CD4-positive, alpha-beta T cell (primary cell): ENCODE measurements at regions not wholly inside any gene's neighbourhood (a gene's known extent, or its start where the extent isn't known, plus 50 kb on each side); places are given as distances from the start of the nearest gene placed in this dataset.

ENCODE experiments used
- ATAC-seq: fragments of 200-7000 bp; cut with Tn5 transposase; one replicate; pipeline ENCODE4 v1.10.0; 2022; ENCODE audit warnings: mild to moderate bottlenecking; ENCODE audit not compliant: poor library complexity
- CTCF ChIA-PET: fragments of 350-600 bp; sonication (Branson Sonifier 250); formaldehyde crosslinking; loops from one replicate; lab custom pipeline; 2021; ENCODE audit warnings: antibody characterized with exemption, inconsistent platforms; lab: Charles Lee
- POLR2A ChIA-PET: fragments of 350-600 bp; sonication (Branson Sonifier 250); formaldehyde crosslinking; loops from one replicate; lab custom pipeline; 2021; ENCODE audit warnings: antibody characterized with exemption, inconsistent platforms; lab: Charles Lee
- DNase-seq, 14 experiments: peaks; one replicate each; pipeline ENCODE4 v3.0.0-alpha.2; 2013 to 2020; ENCODE audit warnings: mixed read lengths in 2 of 14
- H3K27ac ChIP-seq, 2 donors: one replicate each; pipeline versions ENCODE4 v1.5.1 to v1.7.0; 2013; ENCODE audit warnings: low read length in 2 of 2, low read depth in 1 of 2, mild to moderate bottlenecking in 1 of 2
- H3K27me3 ChIP-seq, 2 experiments: 1 replicate in 1 of 2; 2 replicates in 1 of 2; pipeline versions ENCODE4 v1.6.1 to v1.7.0; 2013; ENCODE audit warnings: low read length in 2 of 2, control low read depth in 1 of 2, mild to moderate bottlenecking in 1 of 2, moderate library complexity in 1 of 2; ENCODE audit not compliant: insufficient read depth in 2 of 2, control insufficient read depth in 1 of 2
- H3K36me3 ChIP-seq: one replicate; pipeline ENCODE4 v1.6.1; 2013; ENCODE audit warnings: low read length, control low read depth; ENCODE audit not compliant: insufficient read depth
- H3K4me1 ChIP-seq: one replicate; pipeline ENCODE4 v1.6.1; 2013; ENCODE audit warnings: low read length, control low read depth; ENCODE audit not compliant: insufficient read depth
- H3K4me3 ChIP-seq: one replicate; pipeline ENCODE4 v1.5.1; 2013; ENCODE audit warnings: mild to moderate bottlenecking, low read length, moderate library complexity
- H3K9me3 ChIP-seq, 2 experiments: 1 replicate in 1 of 2; 2 replicates in 1 of 2; pipeline versions ENCODE4 v1.6.1 to v1.7.0; 2013; ENCODE audit warnings: low read length in 2 of 2, mild to moderate bottlenecking in 2 of 2, control low read depth in 1 of 2, moderate library complexity in 1 of 2; ENCODE audit not compliant: control insufficient read depth in 1 of 2, insufficient read depth in 1 of 2
- H3K27ac Mint-ChIP-seq: one replicate; pipeline ENCODE4 v1.8.0; 2020; ENCODE audit warnings: mixed read lengths
- H3K27me3 Mint-ChIP-seq: one replicate; pipeline ENCODE4 v1.8.0; 2021; ENCODE audit warnings: mixed read lengths
- H3K36me3 Mint-ChIP-seq: one replicate; pipeline ENCODE4 v1.8.0; 2021; ENCODE audit warnings: low read depth, mixed read lengths
- H3K4me1 Mint-ChIP-seq: one replicate; pipeline ENCODE4 v1.8.0; 2021; ENCODE audit warnings: low read depth, mixed read lengths
- H3K4me3 Mint-ChIP-seq: one replicate; pipeline ENCODE4 v1.8.0; 2020; ENCODE audit warnings: mild to moderate bottlenecking, mixed read lengths
- H3K9me3 Mint-ChIP-seq: one replicate; pipeline ENCODE4 v1.8.0; 2020; ENCODE audit warnings: mixed read lengths
- intact Hi-C, 2 experiments: fragments of 100-400 bp; cut with DNase I in 1 of 2; cut with micrococcal nuclease in 1 of 2; formaldehyde crosslinking; loops; one replicate each; pipeline versions ENCODE4 v1.15.1 to v1.9.0; 2023 to 2025; cut with DNase I, micrococcal nuclease
- TF ChIP-seq, protein P1 (sequence below): fragments of 200-600 bp; IDR thresholded peaks from one replicate; pipeline ENCODE4 v1.8.0; 2022; ENCODE audit warnings: antibody characterized with exemption, mild to moderate bottlenecking

DNA sequence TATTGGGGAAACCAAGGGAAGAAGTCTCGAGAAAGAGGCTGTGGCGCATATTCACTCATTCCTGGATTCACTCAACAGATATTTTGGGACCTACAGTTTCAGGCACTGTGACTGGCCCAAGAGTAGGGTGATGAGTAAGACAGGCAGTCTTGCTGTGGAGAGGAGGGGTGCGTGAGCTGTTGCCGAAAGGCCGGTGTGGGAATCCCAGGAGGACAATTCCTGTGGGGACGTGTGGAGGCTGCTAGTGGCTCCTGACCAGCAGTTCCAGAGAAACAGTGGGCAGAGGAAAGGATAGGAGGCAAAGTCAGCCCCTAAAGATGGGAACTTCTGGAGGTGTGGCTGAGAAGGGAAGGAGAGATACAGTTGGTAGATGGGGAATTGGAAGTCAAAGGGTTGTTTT is 59.3 kb upstream of the GRB10 start:
- no peak for DNase-seq
- peaks cover 0 to 4% of the 10 kb centered on the region in 2 experiments for H3K27me3 ChIP-seq
- H3K36me3 ChIP-seq: no peaks in the 10 kb centered on the region
- no peak for ATAC-seq
- Mint-ChIP-seq H3K36me3 (no peaks in the 10 kb centered on the region), H3K27ac (no peak overlapping the region), H3K4me3 (no peak overlapping the region), H3K9me3 (no peaks in the 10 kb centered on the region), H3K4me1 (no peaks in the 10 kb centered on the region), H3K27me3 (peaks cover 22% of the 10 kb centered on the region)
- no peak overlapping the region for H3K4me3 ChIP-seq
- ChIA-PET POLR2A (no interaction called here), CTCF (no interaction called here)
- no peaks in the 10 kb centered on the region for H3K4me1 ChIP-seq
- intact Hi-C loops: no loop called here
- H3K9me3 ChIP-seq: peaks cover 0 to 8% of the 10 kb centered on the region in 2 experiments
- TF ChIP-seq, protein P1, sequence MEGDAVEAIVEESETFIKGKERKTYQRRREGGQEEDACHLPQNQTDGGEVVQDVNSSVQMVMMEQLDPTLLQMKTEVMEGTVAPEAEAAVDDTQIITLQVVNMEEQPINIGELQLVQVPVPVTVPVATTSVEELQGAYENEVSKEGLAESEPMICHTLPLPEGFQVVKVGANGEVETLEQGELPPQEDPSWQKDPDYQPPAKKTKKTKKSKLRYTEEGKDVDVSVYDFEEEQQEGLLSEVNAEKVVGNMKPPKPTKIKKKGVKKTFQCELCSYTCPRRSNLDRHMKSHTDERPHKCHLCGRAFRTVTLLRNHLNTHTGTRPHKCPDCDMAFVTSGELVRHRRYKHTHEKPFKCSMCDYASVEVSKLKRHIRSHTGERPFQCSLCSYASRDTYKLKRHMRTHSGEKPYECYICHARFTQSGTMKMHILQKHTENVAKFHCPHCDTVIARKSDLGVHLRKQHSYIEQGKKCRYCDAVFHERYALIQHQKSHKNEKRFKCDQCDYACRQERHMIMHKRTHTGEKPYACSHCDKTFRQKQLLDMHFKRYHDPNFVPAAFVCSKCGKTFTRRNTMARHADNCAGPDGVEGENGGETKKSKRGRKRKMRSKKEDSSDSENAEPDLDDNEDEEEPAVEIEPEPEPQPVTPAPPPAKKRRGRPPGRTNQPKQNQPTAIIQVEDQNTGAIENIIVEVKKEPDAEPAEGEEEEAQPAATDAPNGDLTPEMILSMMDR: no peak
- H3K27ac ChIP-seq: no peak overlapping the region

DNA sequence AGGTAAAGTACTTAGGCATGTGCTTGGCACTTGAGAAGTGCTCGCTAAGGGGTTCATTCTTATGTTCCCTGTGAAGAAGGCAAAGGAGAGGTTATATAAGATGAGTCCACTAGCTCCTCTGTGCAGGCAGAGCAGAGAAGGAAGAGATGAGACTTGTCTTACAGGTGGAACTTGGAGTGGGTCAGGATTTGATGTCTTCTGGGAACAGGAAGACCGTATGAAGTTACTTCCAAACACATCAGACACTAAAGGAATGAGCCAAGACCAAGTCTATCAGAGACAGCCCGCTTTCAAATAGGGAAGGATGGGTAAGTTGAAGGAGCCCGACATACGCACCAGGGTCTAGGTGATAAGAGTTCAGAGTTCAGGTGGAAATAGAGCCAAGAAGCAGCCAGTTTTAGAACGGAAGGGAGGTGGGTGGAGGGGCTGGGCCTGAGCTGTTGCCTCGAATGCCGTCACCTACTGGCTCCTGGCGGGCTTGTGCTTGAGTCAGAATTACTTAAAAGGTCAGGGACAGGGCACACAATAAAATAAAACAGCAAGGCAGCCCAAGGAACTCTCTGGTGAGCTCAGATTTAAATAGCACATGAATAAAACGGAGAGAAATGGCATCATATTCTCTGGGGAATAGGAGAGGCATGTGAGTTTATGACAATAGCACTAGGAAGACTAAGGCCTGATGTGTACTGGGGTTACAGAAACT is 56.1 kb upstream of the GRB10 start:
- intact Hi-C loops: no loop called here
- H3K36me3 ChIP-seq: no peaks in the 10 kb centered on the region
- H3K4me3 ChIP-seq: no peak overlapping the region
- Mint-ChIP-seq H3K9me3 (no peaks in the 10 kb centered on the region), H3K27me3 (peaks cover 26% of the 10 kb centered on the region), H3K36me3 (no peaks in the 10 kb centered on the region), H3K4me1 (no peaks in the 10 kb centered on the region), H3K27ac (no peak overlapping the region), H3K4me3 (no peak overlapping the region)
- TF ChIP-seq, protein P1: no peak
- ChIA-PET POLR2A (no interaction called here), CTCF (no interaction called here)
- H3K4me1 ChIP-seq: no peaks in the 10 kb centered on the region
- H3K27me3 ChIP-seq: peaks cover 0 to 4% of the 10 kb centered on the region in 2 experiments
- ATAC-seq: no peak
- no peaks in the 10 kb centered on the region for H3K9me3 ChIP-seq
- no peak for DNase-seq
- H3K27ac ChIP-seq: no peak overlapping the region

DNA sequence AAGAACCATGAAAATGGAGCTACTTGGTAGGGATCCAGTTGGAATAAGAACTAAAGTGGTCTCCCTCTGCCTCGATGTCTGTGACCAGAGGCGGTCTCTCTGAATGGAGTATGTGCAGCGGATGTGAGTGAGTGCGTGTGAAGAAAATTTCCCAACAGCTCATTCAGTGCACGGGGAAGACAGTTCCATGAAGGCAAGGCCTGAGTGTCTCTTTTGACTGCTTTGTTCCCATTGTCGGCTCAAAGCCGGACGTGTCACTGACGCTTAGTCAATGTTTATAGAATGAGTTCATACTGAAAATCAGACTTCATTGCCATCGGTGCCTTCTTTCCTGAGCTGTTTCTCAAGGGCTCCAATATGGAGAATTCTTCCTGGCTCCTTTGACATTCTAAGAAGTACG is 55.3 kb upstream of the GRB10 start:
- intact Hi-C loops: no loop called here
- H3K4me3 ChIP-seq: no peak overlapping the region

More for the DNA sequence above, 55.3 kb upstream of the GRB10 start:
- Histone ChIP-seq H3K27ac (no peak overlapping the region), H3K9me3 (no peaks in the 10 kb centered on the region), H3K36me3 (no peaks in the 10 kb centered on the region), H3K27me3 (peaks cover 0 to 4% of the 10 kb centered on the region in 2 experiments), H3K4me1 (no peaks in the 10 kb centered on the region)
- peaks cover 29% of the 10 kb centered on the region for H3K27me3 Mint-ChIP-seq
- POLR2A ChIA-PET: no interaction called here
- CTCF ChIA-PET: no interaction called here
- H3K27ac Mint-ChIP-seq: no peak overlapping the region
- H3K36me3 Mint-ChIP-seq: no peaks in the 10 kb centered on the region
- H3K4me1 Mint-ChIP-seq: no peaks in the 10 kb centered on the region
- no peaks in the 10 kb centered on the region for H3K9me3 Mint-ChIP-seq
- H3K4me3 Mint-ChIP-seq: no peak overlapping the region
- TF ChIP-seq, protein P1: no peak
- DNase-seq (no peak), ATAC-seq (no peak)
